HEK293T (cell line): ENCODE measurements at regions not wholly inside any gene's neighbourhood (a gene's known extent, or its start where the extent isn't known, plus 50 kb on each side); places are given as distances from the start of the nearest gene placed in this dataset.

ENCODE experiments used
- CTCF ChIA-PET: fragments of 350-600 bp; formaldehyde crosslinking; extraction: SDS; loops from one replicate; lab custom pipeline; 2021; ENCODE audit warnings: antibody characterized with exemption, inconsistent platforms; lab: Yijun Ruan, JAX
- POLR2A ChIA-PET: fragments of 350-600 bp; formaldehyde crosslinking; extraction: SDS; loops from one replicate; lab custom pipeline; 2020; ENCODE audit warnings: antibody characterized with exemption, inconsistent platforms; lab: Yijun Ruan, JAX
- DNase-seq: peaks from one replicate; pipeline ENCODE4 v3.0.0; 2012; ENCODE audit warnings: mixed read lengths; ENCODE audit errors: extremely low spot score
- ARNT ChIP-seq: fragments of 450-650 bp; IDR thresholded peaks from 2 replicates; pipeline ENCODE4 v1.6.1; 2017; ENCODE audit warnings: mild to moderate bottlenecking
- BHLHE40 ChIP-seq: fragments of 450-650 bp; IDR thresholded peaks from 2 replicates; pipeline ENCODE4 v1.6.1; 2016; ENCODE audit warnings: mild to moderate bottlenecking, moderate library complexity, borderline replicate concordance
- CTBP1 ChIP-seq: fragments of 450-650 bp; IDR thresholded peaks from 2 replicates; pipeline ENCODE4 v1.6.1; 2016; ENCODE audit warnings: borderline replicate concordance
- ELF4 ChIP-seq: fragments of 450-650 bp; IDR thresholded peaks from 2 replicates; pipeline ENCODE4 v1.6.1; 2017; ENCODE audit warnings: antibody characterized with exemption
- FOXA1 ChIP-seq: fragments of 450-650 bp; IDR thresholded peaks from 2 replicates; pipeline ENCODE4 v1.6.1; 2016; ENCODE audit warnings: mild to moderate bottlenecking
- FOXK2 ChIP-seq: fragments of 450-650 bp; IDR thresholded peaks from 2 replicates; pipeline ENCODE4 v1.6.1; 2016; ENCODE audit warnings: mild to moderate bottlenecking
- FOXM1 ChIP-seq: fragments of 450-650 bp; IDR thresholded peaks from 2 replicates; pipeline ENCODE4 v1.6.1; 2017; ENCODE audit warnings: mild to moderate bottlenecking, borderline replicate concordance
- HDGF ChIP-seq: fragments of 450-650 bp; IDR thresholded peaks from 2 replicates; pipeline ENCODE4 v1.6.1; 2017; ENCODE audit warnings: antibody characterized with exemption, borderline replicate concordance
- L3MBTL2 ChIP-seq: fragments of 450-650 bp; conservative IDR thresholded peaks from 2 replicates; pipeline ENCODE4 v1.6.1; 2016; ENCODE audit warnings: mild to moderate bottlenecking
- LEF1 ChIP-seq: fragments of 450-650 bp; IDR thresholded peaks from 2 replicates; pipeline ENCODE4 v1.6.1; 2017; ENCODE audit warnings: mild to moderate bottlenecking, borderline replicate concordance
- NFRKB ChIP-seq: fragments of 450-650 bp; IDR thresholded peaks from 2 replicates; pipeline ENCODE4 v1.6.1; 2016; ENCODE audit warnings: mild to moderate bottlenecking, moderate library complexity
- PKNOX1 ChIP-seq: fragments of 450-650 bp; IDR thresholded peaks from 2 replicates; pipeline ENCODE4 v1.6.1; 2016
- SP1 ChIP-seq: fragments of 450-650 bp; IDR thresholded peaks from 2 replicates; pipeline ENCODE4 v1.6.1; 2017
- SUZ12 ChIP-seq: fragments of 450-650 bp; IDR thresholded peaks from 2 replicates; pipeline ENCODE4 v1.6.1; 2016; ENCODE audit warnings: mild to moderate bottlenecking
- TARDBP ChIP-seq: fragments of 450-650 bp; IDR thresholded peaks from 2 replicates; pipeline ENCODE4 v1.6.1; 2016
- ZNF384 ChIP-seq: fragments of 450-650 bp; IDR thresholded peaks from 2 replicates; pipeline ENCODE4 v1.6.1; 2016

- ChIA-PET CTCF (no interaction called here), POLR2A (no interaction called here)
- DNase-seq, result no peak
Observed at GRCh38 chr22:49381595-49382450, 445.9 kb downstream of the BRD1 start.

GRCh38 chr22:49380828-49381114 is 446.9 kb downstream of the BRD1 start:
- no peak for DNase-seq
- ChIA-PET CTCF (no interaction called here), POLR2A (no interaction called here)
- no peak for TF ChIP-seq ZNF384
- TF ChIP-seq SP1, result no peak
- TF ChIP-seq LEF1, result no peak
- TF ChIP-seq TARDBP, result no peak
- TF ChIP-seq L3MBTL2, result no peak
- TF ChIP-seq BHLHE40, result no peak
- no peak for TF ChIP-seq ELF4
- no peak for TF ChIP-seq CTBP1
- no peak for TF ChIP-seq FOXK2
- no peak for TF ChIP-seq HDGF

More at GRCh38 chr22:49381595-49382450, 445.9 kb downstream of the BRD1 start:
- no peak for TF ChIP-seq CTBP1
- TF ChIP-seq FOXA1, result no peak
- TF ChIP-seq FOXM1, result no peak
- TF ChIP-seq L3MBTL2, result no peak
- TF ChIP-seq PKNOX1, result no peak
- no peak for TF ChIP-seq NFRKB
- TF ChIP-seq BHLHE40, result no peak

GRCh38 chr22:49380095-49380827 is 447.4 kb downstream of the BRD1 start:
- ChIA-PET CTCF (no interaction called here), POLR2A (no interaction called here)
- no peak for TF ChIP-seq ARNT
- TF ChIP-seq ELF4, result no peak
- TF ChIP-seq CTBP1, result no peak
- TF ChIP-seq FOXK2, result no peak
- TF ChIP-seq SP1, result no peak
- TF ChIP-seq LEF1, result no peak
- DNase-seq, result no peak

- POLR2A ChIA-PET, result no interaction called here
- CTCF ChIA-PET, result no interaction called here
- TF ChIP-seq SP1 (no peak), ARNT (no peak), TARDBP (no peak), PKNOX1 (no peak), SUZ12 (no peak), CTBP1 (no peak), ZNF384 (no peak), BHLHE40 (no peak), L3MBTL2 (no peak)
- DNase-seq, result no peak
Observed at GRCh38 chr22:49377306-49377705, 450.4 kb downstream of the BRD1 start.

GRCh38 chr22:49373801-49374226 is 453.9 kb downstream of the BRD1 start:
- ChIA-PET CTCF (interaction anchor here (0.5 kb wide), 1 partner anchor 16 kb away, joined by 6 read pairs; no protein-coding TSS in a partner anchor), POLR2A (no interaction called here)
- TF ChIP-seq FOXA1 (no peak), SUZ12 (no peak), TARDBP (no peak), ARNT (no peak), HDGF (no peak), ZNF384 (no peak), CTBP1 (no peak), FOXM1 (no peak), NFRKB (no peak), PKNOX1 (no peak), L3MBTL2 (no peak), SP1 (no peak), FOXK2 (no peak), ELF4 (no peak)
- no peak for DNase-seq

- CTCF ChIA-PET, result interaction anchor here (0.5 kb wide), 1 partner anchor 15 kb away, joined by 6 read pairs; no protein-coding TSS in a partner anchor
- POLR2A ChIA-PET, result no interaction called here
- TF ChIP-seq PKNOX1, result no peak
- no peak for TF ChIP-seq TARDBP
- no peak for TF ChIP-seq FOXA1
- DNase-seq, result no peak
Observed at GRCh38 chr22:49373289-49373666, 454.4 kb downstream of the BRD1 start.
